K562 (cell line): ENCODE measurements at regions not wholly inside any gene's neighbourhood (a gene's known extent, or its start where the extent isn't known, plus 50 kb on each side); places are given as distances from the start of the nearest gene placed in this dataset.

Source experiments
- ATAC-seq: fragments of 200-7000 bp; cut with Tn5 transposase; 3 replicates; pipeline ENCODE4 v1.9.1; 2020; ENCODE audit warnings: moderate library complexity
- BruUV-seq: library from RNA; stranded (reverse); fragments of 400-500 nt; replicated peaks from 2 replicates; lab custom pipeline; 2021; lab: Mats Ljungman, UMichigan
- CTCF ChIA-PET: fragments of 300-600 bp; formaldehyde crosslinking; extraction: SDS; loops from one replicate; lab custom pipeline; 2021; ENCODE audit warnings: low intra/inter-chr PET ratio; lab: Yijun Ruan, JAX
- POLR2A ChIA-PET: fragments of 300-600, 350-650 bp; sonication (Branson Sonifier 250); formaldehyde crosslinking; extraction: SDS; loops from one replicate; lab custom pipeline; 2021; ENCODE audit warnings: antibody characterized with exemption, inconsistent platforms; lab: Yijun Ruan, JAX
- DNase-seq, 4 experiments: peaks; one replicate each; pipeline versions ENCODE4 v3.0.0 to v3.0.0-alpha.2; 2011 to 2018; ENCODE audit warnings: low spot score in 3 of 4, mixed read lengths in 3 of 4; ENCODE audit errors: extremely low read depth in 1 of 4
- FAIRE-seq: peaks from 2 replicates; lab custom pipeline; 2011; peaks lifted over from hg19 to GRCh38; lab: Jason Lieb, UNC
- H2AFZ ChIP-seq: 2 replicates; pipeline ENCODE4 v1.6.0; 2011; ENCODE audit warnings: low read depth, low read length, control low read depth, inconsistent platforms
- H3K27ac ChIP-seq: fragments of 200-600 bp; 3 replicates; pipeline ENCODE4 v1.8.0; 2011; ENCODE audit warnings: low read depth, mild to moderate bottlenecking, control low read depth, inconsistent platforms, low read length, moderate library complexity, mixed read lengths; ENCODE audit errors: extremely low read depth
- H3K27me3 ChIP-seq, 2 experiments: fragments of 300-600 bp in 1 of 2; 2 replicates in 1 of 2; 3 replicates in 1 of 2; pipeline versions ENCODE4 v1.6.0 to v1.8.0; 2011; ENCODE audit warnings: inconsistent platforms in 2 of 2, low read length in 2 of 2, mild to moderate bottlenecking in 1 of 2, mixed read lengths in 1 of 2, moderate library complexity in 1 of 2; ENCODE audit not compliant: control insufficient read depth in 2 of 2, insufficient read depth in 2 of 2
- H3K36me3 ChIP-seq: fragments of 300-600 bp; 3 replicates; pipeline ENCODE4 v1.8.0; 2011; ENCODE audit warnings: mild to moderate bottlenecking, low read length, inconsistent platforms; ENCODE audit not compliant: control insufficient read depth, insufficient read depth
- H3K4me1 ChIP-seq, 2 experiments: fragments of 200-600 bp in 1 of 2; replicated peaks in 1 of 2; 2 replicates in 1 of 2; 3 replicates in 1 of 2; pipeline versions ENCODE4 v1.5.1 to v1.8.0; 2011; ENCODE audit warnings: inconsistent platforms in 2 of 2, low read length in 2 of 2, mild to moderate bottlenecking in 1 of 2, mixed read lengths in 1 of 2, moderate library complexity in 1 of 2; ENCODE audit not compliant: control insufficient read depth in 2 of 2, insufficient read depth in 2 of 2
- H3K4me2 ChIP-seq: 2 replicates; pipeline ENCODE4 v1.6.1; 2011; ENCODE audit warnings: low read length, control low read depth, inconsistent platforms, mixed read lengths; ENCODE audit not compliant: insufficient read depth
- H3K4me3 ChIP-seq: fragments of 200-600 bp; sonication (generic), shearing (Covaris generic); 2 replicates; pipeline ENCODE4 v1.5.1; 2016; ENCODE audit warnings: control low read depth, inconsistent platforms
- H3K79me2 ChIP-seq: fragments of 200-600 bp; 3 replicates; pipeline ENCODE4 v1.8.0; 2011; ENCODE audit warnings: low read length, inconsistent platforms; ENCODE audit not compliant: control insufficient read depth, insufficient read depth
- H3K9ac ChIP-seq, 2 experiments: 2 replicates each; pipeline versions ENCODE4 v1.6.0 to v1.6.1; 2011; ENCODE audit warnings: low read depth in 2 of 2, low read length in 2 of 2, control low read depth in 1 of 2, inconsistent platforms in 1 of 2, mild to moderate bottlenecking in 1 of 2, mixed read lengths in 1 of 2; ENCODE audit not compliant: insufficient read depth in 1 of 2
- H3K9me1 ChIP-seq: one replicate; pipeline ENCODE4 v1.6.0; 2011; ENCODE audit warnings: inconsistent platforms, mild to moderate bottlenecking, low read length, moderate library complexity; ENCODE audit not compliant: control insufficient read depth, insufficient read depth
- H3K9me3 ChIP-seq: replicated peaks from 2 replicates; pipeline ENCODE4 v1.5.1; 2011; ENCODE audit warnings: low read depth, low read length, inconsistent platforms; ENCODE audit not compliant: control insufficient read depth, insufficient read depth
- H4K20me1 ChIP-seq: replicated peaks from 2 replicates; pipeline ENCODE4 v1.6.1; 2011; ENCODE audit warnings: low read length, inconsistent platforms, mixed read lengths; ENCODE audit not compliant: control insufficient read depth, insufficient read depth
- RBFOX2 ChIP-seq: fragments of 200-400 bp; formaldehyde crosslinking; IDR thresholded peaks from 2 replicates; pipeline ENCODE4 v1.6.1; 2017; ENCODE audit warnings: low read depth, mild to moderate bottlenecking, low read length, moderate library complexity
- SRSF7 ChIP-seq: fragments of 200-400 bp; formaldehyde crosslinking; optimal IDR thresholded peaks from 2 replicates; pipeline ENCODE3; 2017; ENCODE audit warnings: mild to moderate bottlenecking, low read depth, low read length
- TBP ChIP-seq: optimal IDR thresholded peaks from 2 replicates; pipeline ENCODE3; 2011; ENCODE audit warnings: low read depth, low read length, improper control_type of control experiment
- WGBS: fragments of 100-300 bp; shearing (Covaris generic); methylation state at CpG from one replicate; pipeline ENCODE4 v1.1.6; 2016; ENCODE audit warnings: low coverage, mixed read lengths; ENCODE audit not compliant: insufficient coverage; ENCODE audit errors: missing lambda C conversion rate; 5-methylcytosine and 5-hydroxymethylcytosine counted together
- in situ Hi-C: fragments of 300-500 bp; cut with MboI; formaldehyde crosslinking; loops from 4 replicates; pipeline ENCODE4 v1.15.0; 2018; ENCODE audit warnings: inconsistent platforms, mixed read lengths
- intact Hi-C: fragments of 100-400 bp; cut with micrococcal nuclease; formaldehyde crosslinking; loops from 2 replicates; pipeline ENCODE4 v1.14.2; 2022
- TF ChIP-seq, protein P1 (sequence below): fragments of 250-450 bp; sonication (Bioruptor Pico); IDR thresholded peaks from 2 replicates; pipeline ENCODE4 v1.8.0; 2022; ENCODE audit warnings: moderate library complexity, mild to moderate bottlenecking, inconsistent platforms
- TF ChIP-seq, protein P2 (sequence below): fragments of 200-800 bp; sonication (Bioruptor generic); IDR thresholded peaks from 2 replicates; pipeline ENCODE4 v1.6.1; 2017; ENCODE audit warnings: missing genetic modification characterization, missing compliant biosample characterization

DNA sequence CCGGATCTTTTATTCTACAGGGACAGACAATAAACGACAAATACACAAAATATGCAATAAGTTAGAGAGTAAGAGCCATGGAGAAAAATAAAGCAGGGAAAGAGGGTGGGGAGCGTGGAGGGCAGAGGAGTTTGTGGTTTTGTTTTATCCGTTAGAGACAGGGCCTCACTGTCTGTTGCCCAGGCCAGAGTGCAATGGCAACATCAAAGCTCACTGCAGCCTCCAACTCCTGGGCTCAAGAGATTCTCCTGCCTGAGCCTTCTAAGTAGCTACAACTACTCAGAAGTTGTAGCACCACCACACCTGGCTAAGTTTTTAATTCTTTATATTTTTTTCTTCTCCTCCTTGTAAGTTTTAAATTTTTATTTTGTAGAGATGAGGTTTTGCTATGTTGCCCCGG is 54.5 kb upstream of the CTNNA1 start:
- POLR2A ChIA-PET = interaction anchor here (0.6 to 1.5 kb wide), 4 partner anchors 17 to 741 kb away, joined by 3 read pairs; partner anchors contain the start of gene DNAJC18
- DNase-seq (no peak), FAIRE-seq (no peak), ATAC-seq (peak; percentile 17; the same call in 2 of the 3 replicates)
- Histone ChIP-seq H3K9me3 (no peaks in the 10 kb centered on the region), H3K4me2 (no peak overlapping the region), H3K9me1 (peaks cover 3% of the 10 kb centered on the region), H3K9ac (no peak overlapping the region), H3K79me2 (no peaks in the 10 kb centered on the region), H3K27ac (no peak overlapping the region), H2AFZ (peak overlapping the region; percentile 57; the same call in 1 of the 2 replicates), H3K4me3 (no peak overlapping the region), H4K20me1 (no peaks in the 10 kb centered on the region), H3K4me1 (peaks cover 0 to 8% of the 10 kb centered on the region in 2 experiments; a peak in 3 of 5 replicates), H3K27me3 (no peaks in the 10 kb centered on the region), H3K36me3 (no peaks in the 10 kb centered on the region)
- BruUV-seq = no TSS peak
- CTCF ChIA-PET = no interaction called here
- in situ Hi-C loops = no loop called here
- intact Hi-C loops = no loop called here
- WGBS = 26% methylated on average over 5 of the region's 5 CpGs
- no peak for TF ChIP-seq TBP
- TF ChIP-seq, protein P1, sequence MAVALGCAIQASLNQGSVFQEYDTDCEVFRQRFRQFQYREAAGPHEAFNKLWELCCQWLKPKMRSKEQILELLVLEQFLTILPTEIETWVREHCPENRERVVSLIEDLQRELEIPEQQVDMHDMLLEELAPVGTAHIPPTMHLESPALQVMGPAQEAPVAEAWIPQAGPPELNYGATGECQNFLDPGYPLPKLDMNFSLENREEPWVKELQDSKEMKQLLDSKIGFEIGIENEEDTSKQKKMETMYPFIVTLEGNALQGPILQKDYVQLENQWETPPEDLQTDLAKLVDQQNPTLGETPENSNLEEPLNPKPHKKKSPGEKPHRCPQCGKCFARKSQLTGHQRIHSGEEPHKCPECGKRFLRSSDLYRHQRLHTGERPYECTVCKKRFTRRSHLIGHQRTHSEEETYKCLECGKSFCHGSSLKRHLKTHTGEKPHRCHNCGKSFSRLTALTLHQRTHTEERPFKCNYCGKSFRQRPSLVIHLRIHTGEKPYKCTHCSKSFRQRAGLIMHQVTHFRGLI (CRISPR knock-in tag) = no peak
- TF ChIP-seq SRSF7 = no peak
- TF ChIP-seq, protein P2, sequence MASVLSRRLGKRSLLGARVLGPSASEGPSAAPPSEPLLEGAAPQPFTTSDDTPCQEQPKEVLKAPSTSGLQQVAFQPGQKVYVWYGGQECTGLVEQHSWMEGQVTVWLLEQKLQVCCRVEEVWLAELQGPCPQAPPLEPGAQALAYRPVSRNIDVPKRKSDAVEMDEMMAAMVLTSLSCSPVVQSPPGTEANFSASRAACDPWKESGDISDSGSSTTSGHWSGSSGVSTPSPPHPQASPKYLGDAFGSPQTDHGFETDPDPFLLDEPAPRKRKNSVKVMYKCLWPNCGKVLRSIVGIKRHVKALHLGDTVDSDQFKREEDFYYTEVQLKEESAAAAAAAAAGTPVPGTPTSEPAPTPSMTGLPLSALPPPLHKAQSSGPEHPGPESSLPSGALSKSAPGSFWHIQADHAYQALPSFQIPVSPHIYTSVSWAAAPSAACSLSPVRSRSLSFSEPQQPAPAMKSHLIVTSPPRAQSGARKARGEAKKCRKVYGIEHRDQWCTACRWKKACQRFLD (CRISPR knock-in tag) = 0 out of 2 replicates have a peak, but pooled peaks have one; percentile 17
- no peak for TF ChIP-seq RBFOX2
